ENCODE measurements at regions not wholly inside any gene's neighbourhood (a gene's known extent, or its start where the extent isn't known, plus 50 kb on each side); places are given as distances from the start of the nearest gene placed in this dataset.

DNA sequence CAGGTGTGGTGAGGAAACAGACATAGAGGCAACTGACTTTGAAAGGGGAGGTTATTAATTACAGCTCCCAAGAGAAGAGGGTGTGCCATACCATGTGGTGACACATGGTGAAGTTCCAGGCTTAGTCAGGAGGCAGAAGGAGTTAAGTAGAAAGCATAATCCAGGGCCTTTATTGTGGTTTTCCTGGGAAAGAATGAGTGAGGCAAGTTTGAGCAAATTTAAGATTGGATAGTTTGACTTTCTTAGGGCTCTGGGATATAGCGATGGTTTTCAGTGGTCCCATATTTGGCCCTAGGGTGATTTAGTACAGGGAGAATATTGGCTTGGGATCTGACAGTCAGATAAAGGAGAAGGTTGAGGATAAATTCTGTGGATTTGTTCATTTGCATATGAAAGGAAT is 495.9 kb upstream of the FSTL5 start (continued):
- TF ChIP-seq, protein P1, sequence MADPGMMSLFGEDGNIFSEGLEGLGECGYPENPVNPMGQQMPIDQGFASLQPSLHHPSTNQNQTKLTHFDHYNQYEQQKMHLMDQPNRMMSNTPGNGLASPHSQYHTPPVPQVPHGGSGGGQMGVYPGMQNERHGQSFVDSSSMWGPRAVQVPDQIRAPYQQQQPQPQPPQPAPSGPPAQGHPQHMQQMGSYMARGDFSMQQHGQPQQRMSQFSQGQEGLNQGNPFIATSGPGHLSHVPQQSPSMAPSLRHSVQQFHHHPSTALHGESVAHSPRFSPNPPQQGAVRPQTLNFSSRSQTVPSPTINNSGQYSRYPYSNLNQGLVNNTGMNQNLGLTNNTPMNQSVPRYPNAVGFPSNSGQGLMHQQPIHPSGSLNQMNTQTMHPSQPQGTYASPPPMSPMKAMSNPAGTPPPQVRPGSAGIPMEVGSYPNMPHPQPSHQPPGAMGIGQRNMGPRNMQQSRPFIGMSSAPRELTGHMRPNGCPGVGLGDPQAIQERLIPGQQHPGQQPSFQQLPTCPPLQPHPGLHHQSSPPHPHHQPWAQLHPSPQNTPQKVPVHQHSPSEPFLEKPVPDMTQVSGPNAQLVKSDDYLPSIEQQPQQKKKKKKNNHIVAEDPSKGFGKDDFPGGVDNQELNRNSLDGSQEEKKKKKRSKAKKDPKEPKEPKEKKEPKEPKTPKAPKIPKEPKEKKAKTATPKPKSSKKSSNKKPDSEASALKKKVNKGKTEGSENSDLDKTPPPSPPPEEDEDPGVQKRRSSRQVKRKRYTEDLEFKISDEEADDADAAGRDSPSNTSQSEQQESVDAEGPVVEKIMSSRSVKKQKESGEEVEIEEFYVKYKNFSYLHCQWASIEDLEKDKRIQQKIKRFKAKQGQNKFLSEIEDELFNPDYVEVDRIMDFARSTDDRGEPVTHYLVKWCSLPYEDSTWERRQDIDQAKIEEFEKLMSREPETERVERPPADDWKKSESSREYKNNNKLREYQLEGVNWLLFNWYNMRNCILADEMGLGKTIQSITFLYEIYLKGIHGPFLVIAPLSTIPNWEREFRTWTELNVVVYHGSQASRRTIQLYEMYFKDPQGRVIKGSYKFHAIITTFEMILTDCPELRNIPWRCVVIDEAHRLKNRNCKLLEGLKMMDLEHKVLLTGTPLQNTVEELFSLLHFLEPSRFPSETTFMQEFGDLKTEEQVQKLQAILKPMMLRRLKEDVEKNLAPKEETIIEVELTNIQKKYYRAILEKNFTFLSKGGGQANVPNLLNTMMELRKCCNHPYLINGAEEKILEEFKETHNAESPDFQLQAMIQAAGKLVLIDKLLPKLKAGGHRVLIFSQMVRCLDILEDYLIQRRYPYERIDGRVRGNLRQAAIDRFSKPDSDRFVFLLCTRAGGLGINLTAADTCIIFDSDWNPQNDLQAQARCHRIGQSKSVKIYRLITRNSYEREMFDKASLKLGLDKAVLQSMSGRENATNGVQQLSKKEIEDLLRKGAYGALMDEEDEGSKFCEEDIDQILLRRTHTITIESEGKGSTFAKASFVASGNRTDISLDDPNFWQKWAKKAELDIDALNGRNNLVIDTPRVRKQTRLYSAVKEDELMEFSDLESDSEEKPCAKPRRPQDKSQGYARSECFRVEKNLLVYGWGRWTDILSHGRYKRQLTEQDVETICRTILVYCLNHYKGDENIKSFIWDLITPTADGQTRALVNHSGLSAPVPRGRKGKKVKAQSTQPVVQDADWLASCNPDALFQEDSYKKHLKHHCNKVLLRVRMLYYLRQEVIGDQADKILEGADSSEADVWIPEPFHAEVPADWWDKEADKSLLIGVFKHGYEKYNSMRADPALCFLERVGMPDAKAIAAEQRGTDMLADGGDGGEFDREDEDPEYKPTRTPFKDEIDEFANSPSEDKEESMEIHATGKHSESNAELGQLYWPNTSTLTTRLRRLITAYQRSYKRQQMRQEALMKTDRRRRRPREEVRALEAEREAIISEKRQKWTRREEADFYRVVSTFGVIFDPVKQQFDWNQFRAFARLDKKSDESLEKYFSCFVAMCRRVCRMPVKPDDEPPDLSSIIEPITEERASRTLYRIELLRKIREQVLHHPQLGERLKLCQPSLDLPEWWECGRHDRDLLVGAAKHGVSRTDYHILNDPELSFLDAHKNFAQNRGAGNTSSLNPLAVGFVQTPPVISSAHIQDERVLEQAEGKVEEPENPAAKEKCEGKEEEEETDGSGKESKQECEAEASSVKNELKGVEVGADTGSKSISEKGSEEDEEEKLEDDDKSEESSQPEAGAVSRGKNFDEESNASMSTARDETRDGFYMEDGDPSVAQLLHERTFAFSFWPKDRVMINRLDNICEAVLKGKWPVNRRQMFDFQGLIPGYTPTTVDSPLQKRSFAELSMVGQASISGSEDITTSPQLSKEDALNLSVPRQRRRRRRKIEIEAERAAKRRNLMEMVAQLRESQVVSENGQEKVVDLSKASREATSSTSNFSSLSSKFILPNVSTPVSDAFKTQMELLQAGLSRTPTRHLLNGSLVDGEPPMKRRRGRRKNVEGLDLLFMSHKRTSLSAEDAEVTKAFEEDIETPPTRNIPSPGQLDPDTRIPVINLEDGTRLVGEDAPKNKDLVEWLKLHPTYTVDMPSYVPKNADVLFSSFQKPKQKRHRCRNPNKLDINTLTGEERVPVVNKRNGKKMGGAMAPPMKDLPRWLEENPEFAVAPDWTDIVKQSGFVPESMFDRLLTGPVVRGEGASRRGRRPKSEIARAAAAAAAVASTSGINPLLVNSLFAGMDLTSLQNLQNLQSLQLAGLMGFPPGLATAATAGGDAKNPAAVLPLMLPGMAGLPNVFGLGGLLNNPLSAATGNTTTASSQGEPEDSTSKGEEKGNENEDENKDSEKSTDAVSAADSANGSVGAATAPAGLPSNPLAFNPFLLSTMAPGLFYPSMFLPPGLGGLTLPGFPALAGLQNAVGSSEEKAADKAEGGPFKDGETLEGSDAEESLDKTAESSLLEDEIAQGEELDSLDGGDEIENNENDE (IDR thresholded peaks at IDR 0.05; ENCODE audit: insufficient replicate concordance, low read length): no peak
- TF ChIP-seq RAD21 (IDR thresholded peaks at IDR 0.05 in 1 of 2, conservative IDR thresholded peaks at IDR 0.05 in 1 of 2; ENCODE audit: low read depth in 2 of 2, low read length in 2 of 2) (no peak), PHF8 (conservative IDR thresholded peaks at IDR 0.05; ENCODE audit: low read depth, low read length) (no peak), RBBP5 (IDR thresholded peaks at IDR 0.05; ENCODE audit: borderline replicate concordance, low read depth, low read length) (no peak), CBX8 (IDR thresholded peaks at IDR 0.05; ENCODE audit: borderline replicate concordance, low read depth, low read length) (no peak)

Measured in H1 (cell line).